HepG2 (cell line): ENCODE measurements at regions not wholly inside any gene's neighbourhood (a gene's known extent, or its start where the extent isn't known, plus 50 kb on each side); places are given as distances from the start of the nearest gene placed in this dataset.
"Not testable (repeated sequence)": the region's sequence is repeated elsewhere in the genome, so short reads cannot be mapped to it uniquely, and the experiment has no call there.

Experiments used
- ADNP ChIP-seq: sonication (generic); formaldehyde crosslinking; IDR thresholded peaks from 2 replicates; pipeline ENCODE4 v1.4.0; 2020; ENCODE audit warnings: missing genetic modification reagents
- ARID2 ChIP-seq: sonication (generic); formaldehyde crosslinking; IDR thresholded peaks from 2 replicates; pipeline ENCODE4 v1.8.1; 2022; ENCODE audit warnings: mild to moderate bottlenecking, missing genetic modification reagents, borderline replicate concordance
- ARID3A ChIP-seq: IDR thresholded peaks from 2 replicates; pipeline ENCODE4 v1.6.1; 2012; ENCODE audit warnings: low read depth, low read length, improper control_type of control experiment
- ERF ChIP-seq: IDR thresholded peaks from 2 replicates; pipeline ENCODE4 v1.6.1; 2018; ENCODE audit warnings: missing biosample characterization, missing genetic modification reagents
- FOXA3 ChIP-seq: IDR thresholded peaks from 2 replicates; pipeline ENCODE4 v1.6.1; 2016; ENCODE audit warnings: missing genetic modification reagents, missing compliant biosample characterization
- GATAD1 ChIP-seq: IDR thresholded peaks from 2 replicates; pipeline ENCODE4 v1.6.1; 2016; ENCODE audit warnings: missing genetic modification reagents, missing compliant biosample characterization
- KAT8 ChIP-seq: IDR thresholded peaks from 2 replicates; pipeline ENCODE4 v1.6.1; 2016; ENCODE audit warnings: missing genetic modification reagents, missing compliant biosample characterization
- PPARG ChIP-seq: conservative IDR thresholded peaks from 2 replicates; pipeline ENCODE4 v1.6.1; 2016; ENCODE audit warnings: missing biosample characterization, missing genetic modification reagents
- RARA ChIP-seq: IDR thresholded peaks from 2 replicates; pipeline ENCODE4 v1.6.1; 2016; ENCODE audit warnings: missing genetic modification reagents, missing compliant biosample characterization
- RXRA ChIP-seq: sonication (generic); formaldehyde crosslinking; IDR thresholded peaks from 2 replicates; pipeline ENCODE4 v1.5.1; 2020; ENCODE audit warnings: missing genetic modification reagents
- SMAD3 ChIP-seq: sonication (generic); formaldehyde crosslinking; IDR thresholded peaks from 2 replicates; pipeline ENCODE4 v1.4.0; 2020; ENCODE audit warnings: missing genetic modification reagents
- ZFP1 ChIP-seq: IDR thresholded peaks from 2 replicates; pipeline ENCODE4 v1.6.1; 2016
- ZNF143 ChIP-seq: sonication (generic); formaldehyde crosslinking; IDR thresholded peaks from 2 replicates; pipeline ENCODE4 v1.4.0; 2020; ENCODE audit warnings: missing genetic modification reagents
- ZNF205 ChIP-seq: IDR thresholded peaks from 2 replicates; pipeline ENCODE4 v1.6.1; 2018; ENCODE audit warnings: missing biosample characterization, missing genetic modification reagents
- ZNF644 ChIP-seq: IDR thresholded peaks from 2 replicates; pipeline ENCODE4 v1.6.1; 2016; ENCODE audit warnings: low read depth
- ZNF749 ChIP-seq: sonication (generic); formaldehyde crosslinking; IDR thresholded peaks from 2 replicates; pipeline ENCODE4 v1.8.0; 2022; ENCODE audit warnings: mild to moderate bottlenecking, missing genetic modification reagents, moderate library complexity, borderline replicate concordance
- TF ChIP-seq, protein P1 (sequence below): sonication (generic); formaldehyde crosslinking; conservative IDR thresholded peaks from 2 replicates; pipeline ENCODE4 v1.4.0; 2020; ENCODE audit warnings: mild to moderate bottlenecking, missing genetic modification reagents, moderate library complexity
- TF ChIP-seq, protein P2 (sequence below): IDR thresholded peaks from 2 replicates; pipeline ENCODE4 v1.6.1; 2016; ENCODE audit warnings: low read depth
- TF ChIP-seq, protein P3 (sequence below), 2 experiments: sonication (generic) in 1 of 2; formaldehyde crosslinking in 1 of 2; IDR thresholded peaks; 2 replicates each; pipeline versions ENCODE4 v1.4.0 to v1.6.1; 2016 to 2020; ENCODE audit warnings: borderline replicate concordance in 1 of 2, low read depth in 1 of 2, mild to moderate bottlenecking in 1 of 2, missing genetic modification reagents in 1 of 2

DNA sequence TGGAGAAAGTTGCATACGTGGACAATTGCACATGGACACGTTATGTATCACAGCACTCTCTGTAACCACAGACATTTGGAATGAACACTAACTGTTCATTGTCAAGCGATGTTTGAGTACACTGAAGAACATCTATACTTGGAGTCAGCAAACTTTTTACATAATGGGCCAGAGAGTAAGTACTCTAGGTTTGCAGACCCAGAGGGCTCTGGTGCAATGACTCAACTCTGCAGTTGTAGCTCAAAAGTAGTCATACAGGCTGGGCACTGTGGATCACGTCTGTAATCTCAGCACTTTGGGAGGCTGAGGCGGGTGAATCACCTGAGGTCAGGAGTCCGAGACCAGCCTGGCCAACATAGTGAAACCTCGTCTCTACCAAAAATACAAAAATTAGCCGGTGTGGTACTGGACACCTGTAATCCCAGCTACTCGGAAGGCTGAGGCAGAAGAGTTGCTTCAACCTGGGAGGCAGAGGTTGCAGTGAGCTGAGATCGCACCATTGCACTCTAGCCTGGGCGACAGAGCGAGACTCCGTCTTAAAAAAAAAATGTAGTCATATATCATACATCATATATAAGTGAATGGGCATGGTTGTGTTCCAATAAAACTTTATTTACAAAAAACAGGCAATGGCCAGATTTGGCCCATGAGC, 67.4 kb upstream of the NCOA3 start (continued):
- TF ChIP-seq SMAD3 (CRISPR knock-in tag): 0 out of 2 replicates have a peak, but pooled peaks have one; percentile 29
- 0 out of 2 replicates have a peak, but pooled peaks have one; percentile 26 for TF ChIP-seq ARID2 (CRISPR knock-in tag)
- peak; percentile 91 for TF ChIP-seq ZNF205 (CRISPR knock-in tag)
- TF ChIP-seq ZNF143 (CRISPR knock-in tag): peak; percentile 39; the same call in 1 of the 2 replicates
- TF ChIP-seq, protein P1, sequence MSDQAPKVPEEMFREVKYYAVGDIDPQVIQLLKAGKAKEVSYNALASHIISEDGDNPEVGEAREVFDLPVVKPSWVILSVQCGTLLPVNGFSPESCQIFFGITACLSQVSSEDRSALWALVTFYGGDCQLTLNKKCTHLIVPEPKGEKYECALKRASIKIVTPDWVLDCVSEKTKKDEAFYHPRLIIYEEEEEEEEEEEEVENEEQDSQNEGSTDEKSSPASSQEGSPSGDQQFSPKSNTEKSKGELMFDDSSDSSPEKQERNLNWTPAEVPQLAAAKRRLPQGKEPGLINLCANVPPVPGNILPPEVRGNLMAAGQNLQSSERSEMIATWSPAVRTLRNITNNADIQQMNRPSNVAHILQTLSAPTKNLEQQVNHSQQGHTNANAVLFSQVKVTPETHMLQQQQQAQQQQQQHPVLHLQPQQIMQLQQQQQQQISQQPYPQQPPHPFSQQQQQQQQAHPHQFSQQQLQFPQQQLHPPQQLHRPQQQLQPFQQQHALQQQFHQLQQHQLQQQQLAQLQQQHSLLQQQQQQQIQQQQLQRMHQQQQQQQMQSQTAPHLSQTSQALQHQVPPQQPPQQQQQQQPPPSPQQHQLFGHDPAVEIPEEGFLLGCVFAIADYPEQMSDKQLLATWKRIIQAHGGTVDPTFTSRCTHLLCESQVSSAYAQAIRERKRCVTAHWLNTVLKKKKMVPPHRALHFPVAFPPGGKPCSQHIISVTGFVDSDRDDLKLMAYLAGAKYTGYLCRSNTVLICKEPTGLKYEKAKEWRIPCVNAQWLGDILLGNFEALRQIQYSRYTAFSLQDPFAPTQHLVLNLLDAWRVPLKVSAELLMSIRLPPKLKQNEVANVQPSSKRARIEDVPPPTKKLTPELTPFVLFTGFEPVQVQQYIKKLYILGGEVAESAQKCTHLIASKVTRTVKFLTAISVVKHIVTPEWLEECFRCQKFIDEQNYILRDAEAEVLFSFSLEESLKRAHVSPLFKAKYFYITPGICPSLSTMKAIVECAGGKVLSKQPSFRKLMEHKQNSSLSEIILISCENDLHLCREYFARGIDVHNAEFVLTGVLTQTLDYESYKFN (CRISPR knock-in tag): 0 out of 2 replicates have a peak, but pooled peaks have one; percentile 29
- TF ChIP-seq PPARG (CRISPR knock-in tag): peak; percentile 52; the same call in 1 of the 2 replicates
- 0 out of 2 replicates have a peak, but pooled peaks have one; percentile 29 for TF ChIP-seq ZNF644 (CRISPR knock-in tag)
- TF ChIP-seq, protein P2, sequence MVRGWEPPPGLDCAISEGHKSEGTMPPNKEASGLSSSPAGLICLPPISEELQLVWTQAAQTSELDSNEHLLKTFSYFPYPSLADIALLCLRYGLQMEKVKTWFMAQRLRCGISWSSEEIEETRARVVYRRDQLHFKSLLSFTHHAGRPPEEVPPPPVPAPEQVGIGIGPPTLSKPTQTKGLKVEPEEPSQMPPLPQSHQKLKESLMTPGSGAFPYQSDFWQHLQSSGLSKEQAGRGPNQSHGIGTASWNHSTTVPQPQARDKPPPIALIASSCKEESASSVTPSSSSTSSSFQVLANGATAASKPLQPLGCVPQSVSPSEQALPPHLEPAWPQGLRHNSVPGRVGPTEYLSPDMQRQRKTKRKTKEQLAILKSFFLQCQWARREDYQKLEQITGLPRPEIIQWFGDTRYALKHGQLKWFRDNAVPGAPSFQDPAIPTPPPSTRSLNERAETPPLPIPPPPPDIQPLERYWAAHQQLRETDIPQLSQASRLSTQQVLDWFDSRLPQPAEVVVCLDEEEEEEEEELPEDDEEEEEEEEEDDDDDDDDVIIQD (CRISPR knock-in tag): peak; percentile 79
- TF ChIP-seq ZFP1 (CRISPR knock-in tag): 0 out of 2 replicates have a peak, but pooled peaks have one; percentile 29
- TF ChIP-seq, protein P3, sequence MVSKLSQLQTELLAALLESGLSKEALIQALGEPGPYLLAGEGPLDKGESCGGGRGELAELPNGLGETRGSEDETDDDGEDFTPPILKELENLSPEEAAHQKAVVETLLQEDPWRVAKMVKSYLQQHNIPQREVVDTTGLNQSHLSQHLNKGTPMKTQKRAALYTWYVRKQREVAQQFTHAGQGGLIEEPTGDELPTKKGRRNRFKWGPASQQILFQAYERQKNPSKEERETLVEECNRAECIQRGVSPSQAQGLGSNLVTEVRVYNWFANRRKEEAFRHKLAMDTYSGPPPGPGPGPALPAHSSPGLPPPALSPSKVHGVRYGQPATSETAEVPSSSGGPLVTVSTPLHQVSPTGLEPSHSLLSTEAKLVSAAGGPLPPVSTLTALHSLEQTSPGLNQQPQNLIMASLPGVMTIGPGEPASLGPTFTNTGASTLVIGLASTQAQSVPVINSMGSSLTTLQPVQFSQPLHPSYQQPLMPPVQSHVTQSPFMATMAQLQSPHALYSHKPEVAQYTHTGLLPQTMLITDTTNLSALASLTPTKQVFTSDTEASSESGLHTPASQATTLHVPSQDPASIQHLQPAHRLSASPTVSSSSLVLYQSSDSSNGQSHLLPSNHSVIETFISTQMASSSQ (IDR thresholded peaks at IDR 0.05; ENCODE audit: low read depth): 0 out of 2 replicates have a peak, but pooled peaks have one; percentile 15
- TF ChIP-seq, protein P3 (CRISPR knock-in tag; IDR thresholded peaks at IDR 0.05; ENCODE audit: borderline replicate concordance): not testable (repeated sequence)
- 0 out of 2 replicates have a peak, but pooled peaks have one; percentile 11 for TF ChIP-seq GATAD1 (CRISPR knock-in tag)
- peak; percentile 65 for TF ChIP-seq RARA (CRISPR knock-in tag)
- peak; percentile 39; the same call in 1 of the 2 replicates for TF ChIP-seq KAT8
- peak; percentile 32; the same call in 1 of the 2 replicates for TF ChIP-seq RXRA (CRISPR knock-in tag)
- TF ChIP-seq ZNF749 (CRISPR knock-in tag): 0 out of 2 replicates have a peak, but pooled peaks have one; percentile 26
- TF ChIP-seq ARID3A: 0 out of 2 replicates have a peak, but pooled peaks have one; percentile 17
- TF ChIP-seq FOXA3 (CRISPR knock-in tag): peak; percentile 50
- TF ChIP-seq ERF (CRISPR knock-in tag): peak; percentile 76
- TF ChIP-seq ADNP (CRISPR knock-in tag): 0 out of 2 replicates have a peak, but pooled peaks have one; percentile 15
